ENCODE measurements at regions not wholly inside any gene's neighbourhood (a gene's known extent, or its start where the extent isn't known, plus 50 kb on each side); places are given as distances from the start of the nearest gene placed in this dataset.

DNA sequence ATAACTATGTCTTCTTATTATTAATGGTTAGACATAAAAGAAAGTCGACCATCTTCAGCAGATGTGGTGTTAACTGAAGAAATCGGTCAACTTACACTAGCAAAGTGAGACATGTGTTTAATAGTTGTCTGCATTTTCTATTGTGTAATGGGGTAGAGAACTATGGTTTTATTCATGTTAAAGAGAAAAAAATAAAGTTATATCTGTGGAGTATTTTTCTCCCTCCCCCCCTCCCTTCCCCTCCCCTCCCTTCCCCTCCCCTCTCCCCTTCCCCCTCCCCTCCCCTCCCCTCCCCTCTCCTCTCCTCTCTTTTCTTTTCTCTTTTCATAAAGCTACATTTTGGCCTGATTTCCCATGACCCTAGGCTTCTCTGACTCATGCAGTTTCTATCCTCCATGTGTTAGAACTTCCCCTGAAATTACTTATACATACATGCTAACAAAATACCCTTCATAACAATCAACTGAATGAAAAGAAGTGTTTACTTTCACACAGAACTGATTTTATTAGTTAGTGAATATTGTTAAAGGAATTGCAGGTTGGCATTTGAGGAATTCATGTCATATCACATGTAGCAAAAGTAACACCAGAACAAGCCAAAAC, 1431.0 kb upstream of the ATXN8OS start:
- no peaks in the 10 kb centered on the region for H3K4me1 ChIP-seq
- DNase-seq = no peak
- no peaks in the 10 kb centered on the region for H3K9me3 ChIP-seq
- no peaks in the 10 kb centered on the region for H3K27me3 ChIP-seq
- TF ChIP-seq POLR2A (IDR thresholded peaks at IDR 0.05) = no peak
- TF ChIP-seq, protein P1, sequence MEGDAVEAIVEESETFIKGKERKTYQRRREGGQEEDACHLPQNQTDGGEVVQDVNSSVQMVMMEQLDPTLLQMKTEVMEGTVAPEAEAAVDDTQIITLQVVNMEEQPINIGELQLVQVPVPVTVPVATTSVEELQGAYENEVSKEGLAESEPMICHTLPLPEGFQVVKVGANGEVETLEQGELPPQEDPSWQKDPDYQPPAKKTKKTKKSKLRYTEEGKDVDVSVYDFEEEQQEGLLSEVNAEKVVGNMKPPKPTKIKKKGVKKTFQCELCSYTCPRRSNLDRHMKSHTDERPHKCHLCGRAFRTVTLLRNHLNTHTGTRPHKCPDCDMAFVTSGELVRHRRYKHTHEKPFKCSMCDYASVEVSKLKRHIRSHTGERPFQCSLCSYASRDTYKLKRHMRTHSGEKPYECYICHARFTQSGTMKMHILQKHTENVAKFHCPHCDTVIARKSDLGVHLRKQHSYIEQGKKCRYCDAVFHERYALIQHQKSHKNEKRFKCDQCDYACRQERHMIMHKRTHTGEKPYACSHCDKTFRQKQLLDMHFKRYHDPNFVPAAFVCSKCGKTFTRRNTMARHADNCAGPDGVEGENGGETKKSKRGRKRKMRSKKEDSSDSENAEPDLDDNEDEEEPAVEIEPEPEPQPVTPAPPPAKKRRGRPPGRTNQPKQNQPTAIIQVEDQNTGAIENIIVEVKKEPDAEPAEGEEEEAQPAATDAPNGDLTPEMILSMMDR (IDR thresholded peaks at IDR 0.05) = no peak
- 89% methylated on average over 2 of the region's 2 CpGs for WGBS, 2 donors
- H3K27ac ChIP-seq = no peak overlapping the region
- intact Hi-C loops (cut with DNase I) = no loop called here
- H3K36me3 ChIP-seq = no peaks in the 10 kb centered on the region
- H3K4me3 ChIP-seq (replicated peaks in 1 of 3) = no peak overlapping the region

DNA sequence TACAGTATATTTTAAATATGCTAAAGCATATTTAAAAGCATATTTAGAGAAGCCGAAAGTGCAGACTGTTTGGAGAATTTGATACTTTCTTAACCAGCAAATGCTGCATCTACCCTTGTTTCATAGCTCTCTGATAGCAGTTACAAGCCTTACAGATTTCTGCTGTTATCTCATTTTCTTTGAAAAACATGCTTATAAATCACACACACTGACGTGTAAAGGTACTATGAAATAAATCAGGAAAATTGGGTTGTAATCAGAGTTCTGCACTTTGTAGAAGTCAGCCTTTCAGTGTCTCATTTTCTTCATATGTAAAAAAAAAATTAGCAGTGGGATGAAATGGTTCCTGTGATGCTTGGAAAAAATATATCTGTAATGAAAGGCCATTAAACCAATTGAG, 1432.4 kb upstream of the ATXN8OS start:
- no peak overlapping the region for H3K4me3 ChIP-seq (replicated peaks in 1 of 3)
- DNase-seq = no peak
- no peaks in the 10 kb centered on the region for H3K4me1 ChIP-seq
- H3K36me3 ChIP-seq = no peaks in the 10 kb centered on the region
- WGBS, 2 donors = 72 to 77% methylated on average over 2 of the region's 2 CpGs
- H3K9me3 ChIP-seq = no peaks in the 10 kb centered on the region
- H3K27ac ChIP-seq = no peak overlapping the region
- intact Hi-C loops (cut with DNase I) = no loop called here
- no peaks in the 10 kb centered on the region for H3K27me3 ChIP-seq
- no peak for TF ChIP-seq POLR2A (IDR thresholded peaks at IDR 0.05)
- TF ChIP-seq, protein P1 (IDR thresholded peaks at IDR 0.05) = no peak

DNA sequence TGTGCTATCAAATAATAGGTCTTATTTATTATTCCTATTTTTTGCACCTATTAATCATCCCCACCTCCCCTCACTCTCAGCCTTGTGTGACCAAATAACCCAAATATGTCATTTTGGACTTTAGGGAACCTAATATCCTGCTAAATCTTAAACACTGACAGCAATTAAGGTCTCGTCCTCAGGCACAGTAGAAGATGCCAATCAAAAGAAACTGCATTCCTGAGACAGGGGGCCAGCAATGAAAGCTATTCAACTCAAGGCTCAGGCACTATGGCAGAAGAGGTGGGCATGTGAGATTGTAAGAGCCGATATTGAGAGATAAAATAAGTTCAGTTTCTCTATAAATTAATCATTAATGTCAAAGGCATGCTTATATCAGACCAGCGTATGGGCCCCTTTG, 1437.7 kb upstream of the PCDH9 start:
- WGBS, 2 donors = 83 to 86% methylated on average over 3 of the region's 3 CpGs
- Histone ChIP-seq H3K27ac (no peak overlapping the region), H3K4me1 (no peaks in the 10 kb centered on the region), H3K36me3 (no peaks in the 10 kb centered on the region), H3K4me3 (replicated peaks in 1 of 3) (no peak overlapping the region), H3K9me3 (no peaks in the 10 kb centered on the region), H3K27me3 (no peaks in the 10 kb centered on the region)
- TF ChIP-seq, protein P1 (IDR thresholded peaks at IDR 0.05) = no peak
- no peak for TF ChIP-seq POLR2A (IDR thresholded peaks at IDR 0.05)
- intact Hi-C loops (cut with DNase I) = no loop called here
- DNase-seq = no peak

DNA sequence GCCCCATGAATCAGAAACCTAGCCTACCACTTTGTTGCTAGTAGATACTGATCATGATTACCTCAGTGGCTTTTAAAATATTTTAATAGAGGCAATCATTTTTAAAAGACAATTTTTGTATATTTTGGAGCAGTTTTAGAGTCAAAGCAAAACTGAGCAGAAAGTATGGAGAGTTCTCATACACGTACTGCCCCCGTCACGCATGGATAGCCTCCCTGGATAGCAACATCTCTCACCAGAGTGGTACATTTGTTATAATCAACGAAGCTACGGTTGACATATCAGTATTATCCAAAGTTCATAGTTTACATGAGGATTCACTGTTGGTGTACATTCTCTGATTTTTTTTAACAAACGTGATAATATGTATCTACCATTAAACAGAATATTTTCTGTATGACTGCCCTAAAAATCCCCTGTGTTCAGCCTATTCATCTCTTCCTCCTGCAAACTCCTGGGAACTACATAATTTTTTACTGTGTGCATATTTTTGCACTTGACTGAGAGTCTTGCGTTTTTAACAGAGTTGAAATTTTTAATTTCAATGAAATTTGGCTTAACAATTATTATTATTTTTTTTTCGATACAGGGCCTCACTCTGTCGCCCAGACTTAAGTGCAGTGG, 1436.8 kb upstream of the PCDH9 start:
- Histone ChIP-seq H3K4me1 (no peaks in the 10 kb centered on the region), H3K4me3 (replicated peaks in 1 of 3) (no peak overlapping the region), H3K27me3 (no peaks in the 10 kb centered on the region), H3K36me3 (no peaks in the 10 kb centered on the region), H3K27ac (no peak overlapping the region), H3K9me3 (no peaks in the 10 kb centered on the region)
- 52 to 62% methylated on average over 9 of the region's 9 CpGs for WGBS, 2 donors
- no peak for TF ChIP-seq POLR2A (IDR thresholded peaks at IDR 0.05)
- TF ChIP-seq, protein P1 (IDR thresholded peaks at IDR 0.05) = no peak
- intact Hi-C loops (cut with DNase I) = no loop called here
- no peak for DNase-seq

DNA sequence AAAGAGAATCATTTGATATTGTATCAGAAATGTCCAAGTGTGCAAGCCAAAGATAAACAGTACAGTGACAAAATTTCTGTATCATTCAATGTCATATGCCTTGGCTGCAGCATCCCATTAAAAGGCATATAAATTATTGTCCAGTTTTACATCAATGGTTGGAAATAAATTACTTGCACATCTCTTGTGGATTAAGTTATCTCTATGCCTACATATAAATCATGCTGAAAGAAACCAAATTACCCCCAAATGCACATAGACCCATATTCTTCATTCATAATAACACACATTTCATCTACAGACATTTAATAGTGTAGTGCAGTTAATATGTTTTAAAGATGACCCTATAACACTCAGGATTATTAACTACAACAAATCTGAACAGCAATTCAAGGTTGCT, 1415.7 kb upstream of the PCDH9 start:
- intact Hi-C loops (cut with DNase I) = no loop called here
- Histone ChIP-seq H3K36me3 (no peaks in the 10 kb centered on the region), H3K27ac (no peak overlapping the region), H3K9me3 (no peaks in the 10 kb centered on the region), H3K4me3 (replicated peaks in 1 of 3) (no peak overlapping the region), H3K27me3 (no peaks in the 10 kb centered on the region), H3K4me1 (no peaks in the 10 kb centered on the region)
- TF ChIP-seq, protein P1 (IDR thresholded peaks at IDR 0.05) = no peak
- no peak for TF ChIP-seq POLR2A (IDR thresholded peaks at IDR 0.05)
- no peak for DNase-seq
